Activated T-helper 1 cell treated with anti-CD3 and anti-CD28 coated beads, Interleukin-2, amount 50 U/mL, for 16 hours (primary cell): ENCODE measurements at regions not wholly inside any gene's neighbourhood (a gene's known extent, or its start where the extent isn't known, plus 50 kb on each side); places are given as distances from the start of the nearest gene placed in this dataset.
A peak's percentile ranks its signal among the peaks of the same experiment; 100 is the strongest.
"Not testable (repeated sequence)": the region's sequence is repeated elsewhere in the genome, so short reads cannot be mapped to it uniquely, and the experiment has no call there.

Source experiments
- DNase-seq, 2 donors: peaks; one replicate each; pipeline ENCODE4 v3.0.0-alpha.2; 2020; ENCODE audit warnings: low read depth in 1 of 2, low spot score in 1 of 2

GRCh38 chr22:22345781-22346180 lies 101.2 kb downstream of the VPREB1 start:
- DNase-seq: no peak

GRCh38 chr22:22346401-22347107 lies 102.0 kb downstream of the VPREB1 start:
- DNase-seq: no peak

- no peak for DNase-seq
These were observed 103.7 kb downstream of the VPREB1 start for GRCh38 chr22:22348127-22348814.

DNA sequence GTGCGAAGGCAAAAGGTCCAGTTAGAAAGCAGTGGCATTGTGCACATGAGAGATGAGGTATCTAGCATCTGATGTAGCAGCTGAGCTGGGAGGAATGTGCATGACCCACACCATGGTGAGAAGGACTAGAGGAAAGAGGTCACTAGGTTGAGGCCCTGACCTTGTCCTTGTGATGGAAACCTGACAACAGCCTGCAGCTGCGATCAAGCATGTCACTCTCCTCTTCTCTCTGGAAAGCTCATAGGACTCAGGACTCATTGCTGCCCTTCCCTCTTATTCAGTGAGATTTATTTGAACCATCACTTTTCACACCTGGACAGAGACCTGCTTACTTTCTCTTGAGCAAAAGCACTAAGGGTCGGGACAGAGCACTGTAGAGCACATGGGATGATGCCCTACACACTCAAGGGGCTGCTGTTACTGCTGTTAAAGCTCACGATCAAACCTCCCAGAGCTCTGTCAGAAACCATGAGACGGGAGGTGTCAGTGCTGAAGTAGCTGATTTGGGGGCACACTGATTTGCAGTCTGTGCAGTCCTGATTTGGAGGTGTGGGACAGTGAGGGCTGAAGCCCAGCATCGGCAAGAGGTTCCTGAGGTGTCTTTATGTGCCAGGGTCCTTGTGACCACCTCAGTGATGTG lies 104.3 kb downstream of the VPREB1 start:
- no peak for DNase-seq

DNA sequence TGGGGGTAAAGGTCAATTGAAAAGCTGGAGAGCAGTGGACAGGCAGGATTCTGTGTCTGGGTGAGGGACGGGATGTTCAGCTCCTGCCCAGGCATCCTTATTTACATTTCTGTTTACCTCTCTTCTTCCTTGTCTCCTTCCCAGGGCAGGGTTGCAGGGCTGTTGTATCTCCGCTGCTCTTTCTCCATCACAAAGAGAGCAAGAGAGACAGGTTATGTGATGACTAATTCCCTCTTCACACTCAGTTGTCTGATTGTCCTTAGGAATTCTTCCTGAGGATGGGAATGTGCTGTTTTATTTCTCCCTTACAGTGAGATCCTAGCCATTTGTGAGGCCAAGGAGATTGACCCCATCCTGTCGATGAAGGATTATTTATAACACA lies 104.9 kb downstream of the VPREB1 start:
- DNase-seq: no peak

- no peak for DNase-seq
These were observed 106.8 kb downstream of the VPREB1 start for GRCh38 chr22:22351366-22351765.

DNA sequence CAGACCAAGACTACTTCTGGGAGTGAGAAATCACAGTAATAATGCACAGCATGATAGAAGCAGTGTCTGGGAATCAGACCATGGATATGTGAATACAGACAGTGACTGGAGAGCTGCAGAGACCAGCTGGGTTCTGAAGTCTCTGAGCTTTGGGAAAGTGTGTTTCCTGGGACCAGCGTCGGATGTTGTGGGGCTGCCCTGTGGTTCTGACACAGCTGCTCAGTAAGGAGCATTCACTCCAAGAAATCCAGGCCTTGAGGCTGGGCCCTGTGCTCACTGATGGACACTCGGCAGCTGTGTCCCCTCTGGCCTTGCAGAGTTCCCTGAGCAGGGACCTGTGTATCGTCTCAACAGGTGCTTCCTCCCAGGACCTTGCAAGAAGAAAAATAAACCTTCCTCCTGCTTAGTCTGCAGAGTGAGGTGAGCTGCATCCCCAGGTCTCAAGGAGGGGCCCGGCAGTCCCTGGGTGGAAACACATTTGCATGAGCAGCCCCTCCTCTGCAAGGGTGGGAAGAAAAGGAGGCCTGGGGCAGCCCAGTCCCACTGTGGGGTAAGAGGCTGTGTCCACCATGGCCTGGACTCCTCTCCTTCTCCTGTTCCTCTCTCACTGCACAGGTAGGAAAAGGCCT lies 107.9 kb downstream of the VPREB1 start:
- no peak for DNase-seq

DNA sequence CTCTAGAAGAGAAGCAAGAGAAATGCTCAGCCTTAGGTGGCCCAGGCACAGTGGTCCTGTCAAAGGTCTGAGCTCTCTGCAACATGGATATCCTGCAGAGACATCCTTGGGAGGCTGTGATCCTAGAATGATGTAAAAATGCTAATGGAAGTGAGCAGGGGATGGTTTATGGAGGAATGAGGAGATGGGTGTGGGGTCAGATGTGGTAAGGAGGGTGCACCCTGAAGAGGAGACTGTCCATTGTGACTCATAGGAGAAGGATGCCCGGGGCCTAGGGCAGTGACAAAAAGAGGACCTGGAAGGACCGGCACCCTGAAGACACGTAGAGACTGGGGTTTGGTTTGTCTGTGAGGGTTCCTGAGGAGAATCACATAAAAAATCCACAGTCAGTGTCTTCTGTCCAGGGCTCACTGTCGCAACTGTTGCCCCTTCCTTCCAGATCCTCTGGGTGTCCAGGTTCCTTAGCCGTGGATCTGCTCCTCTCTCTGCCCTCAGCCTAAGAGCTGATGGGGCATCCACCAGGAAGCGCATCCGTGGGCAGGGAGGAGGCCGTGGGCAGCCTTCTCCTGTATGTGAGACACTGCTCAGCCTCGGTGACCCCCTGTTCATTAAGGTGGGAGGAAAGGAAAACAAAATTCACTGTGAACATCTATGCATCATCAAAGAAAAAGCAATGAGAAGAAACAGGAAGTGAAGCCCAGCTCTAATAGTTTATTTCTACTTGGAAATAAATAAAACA lies 110.7 kb downstream of the VPREB1 start:
- DNase-seq: no peak

DNA sequence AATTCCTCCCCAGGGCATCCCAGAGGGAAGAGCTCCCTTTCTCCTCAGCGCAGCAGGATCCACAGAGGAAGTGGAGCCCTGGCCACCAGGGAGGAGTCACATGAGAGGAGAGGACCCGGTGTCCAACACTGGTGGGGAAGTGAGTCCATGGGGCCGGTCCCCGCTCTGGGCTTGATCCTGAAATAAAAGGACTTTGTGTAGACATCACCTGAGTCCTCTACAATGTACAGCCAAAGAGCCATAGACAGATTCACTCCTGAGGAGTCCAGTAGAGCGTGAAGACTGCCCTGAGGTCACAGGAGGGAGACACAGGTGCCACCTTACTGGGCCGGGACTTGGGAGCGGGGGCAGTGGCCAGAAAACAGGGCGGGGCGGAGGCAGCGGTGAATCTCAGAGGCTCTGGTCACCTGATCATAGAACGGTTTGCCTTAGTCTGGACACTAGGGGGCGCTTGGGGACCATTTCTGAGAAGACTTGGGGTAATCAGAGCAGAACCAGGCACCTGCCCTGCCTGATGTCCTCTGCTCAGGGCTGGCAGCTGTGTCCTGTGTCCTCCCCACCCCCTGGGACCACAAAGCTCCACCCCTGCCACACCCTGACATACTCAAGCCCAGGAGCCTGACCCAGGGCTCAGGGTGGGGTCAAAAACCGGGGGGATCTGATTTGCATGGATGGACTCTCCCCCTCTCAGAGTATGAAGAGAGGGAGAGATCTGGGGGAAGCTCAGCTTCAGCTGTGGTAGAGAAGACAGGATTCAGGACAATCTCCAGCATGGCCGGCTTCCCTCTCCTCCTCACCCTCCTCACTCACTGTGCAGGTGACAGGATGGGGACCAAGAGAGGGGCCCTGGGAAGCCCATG lies 112.7 kb downstream of the VPREB1 start:
- peak; percentile 35 to 47 for DNase-seq

GRCh38 chr22:22358152-22358551 lies 113.6 kb downstream of the VPREB1 start:
- no peak for DNase-seq

GRCh38 chr22:22358686-22359085 lies 114.1 kb downstream of the VPREB1 start:
- DNase-seq: no peak

- no peak for DNase-seq
These were observed 114.9 kb downstream of the VPREB1 start for GRCh38 chr22:22359465-22359864.

GRCh38 chr22:22360014-22360413 lies 115.4 kb downstream of the VPREB1 start:
- DNase-seq: no peak

- DNase-seq: no peak
These were observed 117.7 kb downstream of the VPREB1 start for GRCh38 chr22:22362311-22362710.

DNA sequence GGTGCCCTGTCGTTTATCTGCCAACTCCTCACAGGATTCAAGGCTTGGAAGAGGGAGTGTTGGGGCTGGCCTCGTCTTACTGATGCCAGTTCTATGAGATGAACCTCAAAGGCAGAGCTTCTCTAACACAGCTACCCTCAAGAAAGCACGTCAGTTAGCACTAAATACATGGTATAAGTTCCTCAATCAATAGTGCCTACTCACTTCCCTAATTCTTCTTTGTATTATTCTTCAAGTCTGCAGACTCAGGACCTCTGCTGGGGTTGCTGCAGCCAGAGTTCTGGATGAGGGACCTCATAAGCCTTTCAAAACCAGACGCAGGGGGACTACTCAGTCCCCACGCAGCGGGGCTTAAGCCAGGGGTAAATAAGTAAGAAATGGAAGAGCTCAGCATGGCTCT lies 118.3 kb downstream of the VPREB1 start:
- DNase-seq: no peak

- no peak for DNase-seq
These were observed 119.6 kb downstream of the VPREB1 start for GRCh38 chr22:22364207-22364606.

DNA sequence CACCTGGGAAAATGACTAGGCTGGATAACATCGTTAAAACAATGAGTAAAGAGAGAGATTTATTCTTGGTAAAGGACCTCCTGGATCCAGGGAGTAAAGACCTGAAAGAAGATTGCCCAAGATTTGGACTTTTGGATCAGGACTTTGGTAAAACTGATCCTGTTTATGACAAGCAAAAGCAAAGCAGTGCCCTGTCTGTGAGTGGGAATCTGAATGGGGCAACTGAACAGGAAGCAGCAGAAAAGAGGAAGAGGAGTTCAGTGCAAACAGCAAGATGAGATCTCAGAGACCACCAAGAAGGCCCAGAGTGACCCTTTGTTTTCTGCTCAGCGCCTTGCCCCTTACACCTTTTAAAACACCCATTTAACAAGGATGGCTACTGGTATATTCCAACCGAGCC lies 122.0 kb downstream of the VPREB1 start:
- DNase-seq: no peak

DNA sequence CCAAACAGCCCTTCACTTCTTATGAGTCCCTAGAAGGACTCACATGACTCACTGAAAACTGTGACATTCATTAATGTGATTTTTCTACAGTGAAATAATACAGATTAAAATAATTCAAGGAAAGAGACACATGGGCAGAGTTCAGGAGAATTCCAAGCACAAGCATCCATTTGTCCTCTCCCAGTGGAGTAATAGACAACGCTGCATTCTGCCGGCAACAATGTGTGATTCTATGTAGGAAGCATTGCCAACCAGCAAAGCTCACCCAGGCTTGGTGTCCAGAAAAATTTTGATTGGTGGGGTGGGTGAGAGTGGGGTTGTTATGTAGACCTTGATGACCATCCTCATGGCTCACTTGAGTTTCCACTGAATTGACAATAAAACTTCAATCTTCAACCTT lies 123.9 kb downstream of the VPREB1 start:
- DNase-seq: no peak

DNA sequence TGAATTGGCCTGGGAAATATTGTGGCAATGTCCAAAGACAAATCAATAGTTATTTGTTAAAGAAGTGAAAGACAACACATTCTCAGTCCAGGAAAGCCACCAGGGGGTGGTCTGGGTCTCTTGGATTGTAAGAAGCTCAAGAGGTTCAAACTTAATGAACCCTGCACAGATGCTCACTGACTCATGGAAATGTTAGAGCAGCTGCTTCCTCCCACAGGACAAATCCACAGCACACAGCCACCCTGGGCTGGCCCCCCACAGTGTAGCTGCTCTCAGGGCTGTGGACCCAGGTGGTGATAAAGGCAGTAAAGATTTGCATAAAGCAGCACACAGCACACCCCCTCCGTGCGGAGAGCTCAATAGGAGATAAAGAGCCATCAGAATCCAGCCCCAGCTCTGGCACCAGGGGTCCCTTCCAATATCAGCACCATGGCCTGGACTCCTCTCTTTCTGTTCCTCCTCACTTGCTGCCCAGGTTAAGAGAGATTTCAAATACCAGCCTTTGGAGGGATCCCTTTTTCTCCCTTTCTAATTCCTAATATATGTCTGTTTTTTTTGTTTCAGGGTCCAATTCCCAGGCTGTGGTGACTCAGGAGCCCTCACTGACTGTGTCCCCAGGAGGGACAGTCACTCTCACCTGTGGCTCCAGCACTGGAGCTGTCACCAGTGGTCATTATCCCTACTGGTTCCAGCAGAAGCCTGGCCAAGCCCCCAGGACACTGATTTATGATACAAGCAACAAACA lies 124.8 kb downstream of the VPREB1 start:
- not testable (repeated sequence) for DNase-seq

- DNase-seq: no peak
These were observed 125.3 kb downstream of the VPREB1 start for GRCh38 chr22:22369964-22370270.
